Left kidney (tissue), 1 donor: ENCODE measurements at regions not wholly inside any gene's neighbourhood (a gene's known extent, or its start where the extent isn't known, plus 50 kb on each side); places are given as distances from the start of the nearest gene placed in this dataset.
"Not testable (repeated sequence)": the region's sequence is repeated elsewhere in the genome, so short reads cannot be mapped to it uniquely, and the experiment has no call there.

Experiments
- DNase-seq: peaks from one replicate; pipeline ENCODE4 v3.0.0-alpha.2; 2013

DNA sequence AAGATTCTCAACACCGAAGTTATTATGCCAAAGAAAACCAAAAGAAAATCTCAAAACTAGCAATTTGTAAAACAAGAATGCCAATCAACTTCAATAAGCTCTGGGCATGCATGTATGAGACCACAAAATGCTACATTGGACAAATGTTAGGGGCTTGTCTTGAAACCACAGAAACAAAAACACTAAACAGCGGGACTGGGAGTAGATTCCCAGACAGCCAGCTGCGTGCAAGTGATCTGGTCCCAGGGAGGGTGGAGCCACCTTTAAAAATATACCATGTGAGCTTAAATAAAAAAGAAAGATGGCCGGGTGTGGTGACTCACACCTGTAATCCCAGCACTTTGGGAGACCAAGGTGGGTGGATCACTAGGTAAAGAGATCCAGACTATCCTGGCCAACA lies 163.6 kb upstream of the PRICKLE2 start:
- DNase-seq, result no peak

- no peak for DNase-seq
Measured at GRCh38 chr3:64387688-64388087, 162.4 kb upstream of the PRICKLE2 start.

DNA sequence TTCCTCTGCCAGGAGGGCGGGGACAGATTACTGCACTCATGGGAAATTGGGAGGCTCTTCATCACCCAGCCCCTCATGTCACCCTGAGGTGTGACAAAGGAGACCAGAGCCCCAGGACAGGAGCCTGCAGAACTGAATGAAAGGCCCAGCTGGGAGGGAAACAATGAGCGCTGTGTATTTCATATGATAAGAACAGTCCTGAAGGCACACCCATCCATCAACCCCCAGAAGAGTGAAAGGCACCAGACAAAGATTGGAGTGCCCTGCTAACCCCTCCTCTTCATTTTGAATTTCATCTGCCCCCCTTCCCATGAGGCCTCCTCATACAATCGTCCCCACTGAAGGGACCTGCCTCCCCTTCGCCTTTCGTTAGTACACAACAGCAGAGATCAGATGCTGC lies 160.0 kb upstream of the PRICKLE2 start:
- no peak for DNase-seq

DNA sequence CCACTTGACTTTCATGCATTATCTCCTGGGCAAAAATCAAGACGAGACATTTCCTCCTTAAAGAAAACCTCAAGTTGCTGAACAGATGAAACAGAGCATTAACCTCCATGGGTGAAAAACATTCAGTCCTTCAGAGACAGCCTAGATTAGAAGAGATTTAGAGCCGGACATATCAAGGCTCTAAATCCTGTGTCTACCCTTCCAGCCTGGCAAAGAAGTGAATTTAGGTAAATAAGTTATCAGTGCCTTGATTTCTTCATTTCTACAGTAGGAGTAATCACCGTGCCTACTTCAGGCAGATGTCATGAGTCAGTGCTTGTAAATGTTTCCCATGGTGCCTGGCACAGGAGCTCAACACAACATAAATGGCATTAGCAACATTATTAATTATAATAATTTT lies 159.3 kb upstream of the PRICKLE2 start:
- no peak for DNase-seq

DNA sequence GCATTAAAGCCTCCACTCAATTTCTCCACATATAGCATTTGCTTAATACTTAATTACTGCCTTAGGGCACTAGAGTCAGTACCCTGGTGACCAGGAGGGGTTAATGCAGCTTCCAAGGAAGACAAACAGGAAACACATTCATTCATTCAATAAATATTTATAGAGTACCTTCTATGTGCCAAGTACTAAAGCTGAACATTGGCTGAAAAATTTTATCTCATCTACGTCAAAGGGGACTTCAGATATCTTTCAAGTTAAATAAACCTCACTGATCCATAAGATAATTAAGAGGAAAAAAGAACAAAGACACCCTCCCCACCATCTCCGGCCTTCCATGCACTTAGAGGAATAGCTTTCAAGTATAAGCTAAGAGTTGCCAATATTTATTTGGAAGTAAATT lies 156.9 kb upstream of the PRICKLE2 start:
- DNase-seq, result no peak

GRCh38 chr3:64381367-64381766 lies 156.1 kb upstream of the PRICKLE2 start:
- no peak for DNase-seq

DNA sequence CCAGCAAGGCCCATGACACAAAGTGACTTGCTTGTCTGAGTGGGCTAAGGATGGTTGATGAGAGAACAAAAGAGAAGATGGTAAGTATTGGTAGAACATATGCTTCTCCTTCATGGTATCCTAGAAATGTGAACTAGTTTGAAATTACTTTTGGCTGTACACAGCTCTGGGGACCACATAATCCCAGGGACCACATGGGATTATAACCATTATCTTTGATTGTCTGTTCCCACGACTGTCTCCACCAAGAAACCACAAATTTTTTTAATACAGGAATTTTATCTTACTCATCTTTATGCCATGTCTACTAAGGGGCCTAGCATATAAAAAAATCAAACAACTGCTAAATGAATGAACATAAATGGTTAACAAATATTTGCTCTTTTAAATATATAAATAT lies 155.3 kb upstream of the PRICKLE2 start:
- no peak for DNase-seq

GRCh38 chr3:64379221-64379620 lies 154.0 kb upstream of the PRICKLE2 start:
- DNase-seq, result no peak

GRCh38 chr3:64377942-64378341 lies 152.7 kb upstream of the PRICKLE2 start:
- DNase-seq, result no peak

GRCh38 chr3:64375737-64376136 lies 150.5 kb upstream of the PRICKLE2 start:
- no peak for DNase-seq

- no peak for DNase-seq
Measured at GRCh38 chr3:64369390-64369789, 144.1 kb upstream of the PRICKLE2 start.

DNA sequence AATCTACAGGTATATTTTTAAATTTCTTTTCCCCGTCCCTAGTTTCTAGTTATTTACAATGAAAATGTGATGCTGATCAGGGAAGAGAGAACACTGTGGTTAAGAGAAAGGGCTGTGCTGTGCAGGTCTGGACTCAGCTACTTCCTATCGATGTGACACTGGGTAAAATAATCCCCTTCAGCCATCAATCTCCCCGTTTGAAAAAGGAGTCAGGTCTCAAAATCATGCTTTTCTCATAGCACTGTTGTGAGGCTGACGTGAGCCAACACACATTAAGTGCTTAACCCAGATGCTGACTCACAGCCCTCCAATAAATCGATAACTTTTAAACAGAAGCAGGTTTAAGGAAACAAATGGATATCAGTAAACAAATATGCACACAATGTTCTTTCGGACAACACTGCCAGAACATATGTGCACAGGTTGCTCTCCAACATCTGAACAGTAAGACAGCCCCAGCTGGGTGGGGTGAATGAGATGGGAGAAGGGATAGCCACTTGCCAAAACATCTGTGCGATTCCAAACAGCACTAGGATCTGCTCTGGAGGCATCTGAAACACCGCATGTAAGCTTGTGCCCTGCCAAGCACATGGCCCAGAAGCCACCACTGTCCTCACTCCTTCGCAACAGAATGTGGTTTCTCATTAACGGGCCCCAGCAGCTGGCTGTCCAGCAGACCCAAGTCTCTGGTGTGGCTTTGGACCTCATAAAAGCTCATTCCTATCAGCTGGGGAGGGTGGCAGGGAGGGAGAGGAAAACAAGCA lies 143.2 kb upstream of the PRICKLE2 start:
- no peak for DNase-seq

DNA sequence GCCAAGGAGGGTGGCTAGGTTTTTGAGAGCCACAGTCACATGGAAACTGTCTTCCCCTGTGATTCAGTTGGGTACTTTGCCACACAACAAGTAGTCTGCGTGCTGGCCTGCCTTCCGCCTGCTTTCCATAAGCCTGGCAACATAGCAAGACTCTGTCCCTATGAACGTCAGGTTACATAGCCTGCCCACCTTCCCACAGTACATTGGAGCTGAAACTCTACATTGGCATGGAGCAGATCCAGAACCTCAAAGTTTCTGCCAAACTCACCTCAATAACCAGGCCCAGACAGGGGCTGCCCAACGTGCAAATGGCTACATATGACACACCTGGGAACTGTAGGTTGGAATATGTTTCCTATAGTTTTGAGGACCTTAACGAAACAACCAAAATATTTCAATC lies 140.6 kb upstream of the PRICKLE2 start:
- no peak for DNase-seq

DNA sequence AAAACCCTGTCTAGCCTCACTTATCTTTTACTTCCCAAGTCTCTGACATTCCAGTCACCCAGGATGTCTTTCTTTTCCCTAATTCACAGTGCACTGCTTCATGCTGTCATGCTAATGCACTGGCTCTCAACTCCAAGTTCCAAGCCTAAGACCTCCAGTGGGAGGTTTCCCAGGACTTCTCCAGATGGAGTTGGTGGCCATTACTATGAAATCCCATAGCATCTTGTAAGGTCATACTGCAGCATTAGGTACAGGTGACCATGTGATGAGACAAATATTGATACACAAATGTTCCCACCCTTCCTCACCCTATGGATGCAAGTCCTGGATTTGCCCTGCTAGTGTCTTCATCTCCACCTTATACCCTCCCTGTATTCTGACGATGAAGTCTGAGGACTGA lies 138.6 kb upstream of the PRICKLE2 start:
- no peak for DNase-seq

DNA sequence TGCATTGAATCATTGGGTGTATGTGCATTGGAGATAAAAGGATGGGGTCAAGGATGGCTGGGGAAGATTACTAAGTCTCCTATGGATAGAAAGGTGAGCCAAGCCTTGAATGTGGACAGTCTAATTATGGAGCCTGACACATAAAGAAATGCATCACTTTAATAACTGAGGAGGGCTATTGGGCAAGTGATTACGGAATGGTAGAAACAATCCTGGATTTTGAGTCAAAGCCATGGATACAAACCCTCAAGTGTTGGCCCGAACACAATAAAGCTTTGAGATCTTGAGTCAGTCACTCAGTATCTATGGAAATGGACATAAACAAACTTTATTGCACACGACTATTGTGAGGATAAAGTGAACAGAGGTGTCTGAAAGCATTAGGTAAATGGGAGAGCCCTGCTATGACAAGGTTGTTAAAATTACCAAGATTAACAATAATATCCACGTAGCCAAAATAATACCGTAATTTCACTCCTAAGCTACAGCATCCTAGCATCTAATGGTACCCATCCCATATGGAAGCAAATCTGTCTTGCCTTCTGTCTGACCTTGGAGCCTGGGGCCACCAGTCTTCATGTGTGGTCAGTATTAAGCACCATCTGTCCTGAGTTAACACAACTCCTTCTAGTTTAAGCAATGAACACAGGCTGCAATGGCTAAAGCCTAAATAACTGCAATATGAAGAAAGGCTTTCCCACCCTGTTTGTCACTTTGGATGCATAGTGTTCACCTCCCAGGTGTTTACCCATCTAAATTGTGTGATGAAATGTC lies 136.9 kb upstream of the PRICKLE2 start:
- DNase-seq, result no peak

- DNase-seq, result not testable (repeated sequence)
Measured at GRCh38 chr3:64361036-64361435, 135.8 kb upstream of the PRICKLE2 start.

- no peak for DNase-seq
Measured at GRCh38 chr3:64360280-64360679, 135.0 kb upstream of the PRICKLE2 start.

DNA sequence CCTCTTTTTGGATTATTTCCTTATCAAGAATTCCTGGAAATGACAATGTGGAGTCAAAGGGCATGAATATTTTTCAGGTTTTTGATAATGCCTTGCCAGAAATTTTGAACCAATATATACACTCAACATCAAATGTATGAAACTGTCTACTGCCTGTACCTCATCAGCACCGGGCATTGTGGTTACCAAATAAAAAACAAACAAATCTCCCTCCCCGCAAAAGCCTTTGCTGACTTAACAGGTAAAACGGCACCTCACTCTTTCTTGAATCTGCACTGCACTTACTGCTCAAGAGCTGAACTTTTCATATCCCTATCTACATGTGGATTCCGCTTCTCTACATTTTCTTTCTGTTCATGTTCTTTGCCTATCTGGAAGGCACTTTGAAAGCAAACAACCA lies 134.5 kb upstream of the PRICKLE2 start:
- DNase-seq, result no peak

GRCh38 chr3:64358853-64359252 lies 133.6 kb upstream of the PRICKLE2 start:
- no peak for DNase-seq

DNA sequence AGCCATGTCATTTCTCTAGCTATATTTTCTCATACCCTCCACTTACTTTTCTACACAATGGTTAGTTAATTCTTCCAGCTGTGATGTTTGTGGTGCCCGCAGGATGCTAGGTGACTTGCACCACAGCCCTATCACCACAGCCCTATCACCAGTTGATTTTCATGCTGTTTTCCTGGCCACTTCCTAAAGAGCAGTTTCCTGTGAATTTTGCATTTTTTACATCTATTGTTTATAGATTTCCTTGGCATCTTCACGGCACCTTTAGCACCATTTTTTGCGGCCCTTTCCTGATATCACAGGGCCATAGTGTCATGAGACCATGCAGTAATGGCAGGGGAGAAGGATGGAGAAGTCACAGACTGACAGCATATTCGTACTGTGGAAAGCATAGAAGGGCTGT lies 132.9 kb upstream of the PRICKLE2 start:
- DNase-seq, result no peak

DNA sequence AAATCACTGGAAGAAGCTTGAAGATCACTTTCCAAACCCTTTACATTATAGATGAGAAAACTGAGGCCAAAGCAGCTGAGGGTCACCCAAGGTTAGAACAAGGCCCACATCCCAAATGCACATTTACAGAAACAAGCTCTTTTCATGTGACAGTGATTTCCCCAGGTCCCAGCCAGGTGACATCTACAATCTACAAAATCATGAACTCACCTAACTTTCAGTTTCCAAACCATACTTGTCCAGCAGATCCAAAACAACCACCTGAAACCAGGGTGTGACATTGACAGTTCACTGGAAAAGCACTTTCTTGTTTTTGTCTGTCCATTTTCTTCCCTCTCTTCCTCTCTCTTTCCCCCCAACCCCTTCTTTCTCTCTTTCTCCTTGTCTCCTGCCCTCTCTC lies 132.2 kb upstream of the PRICKLE2 start:
- DNase-seq, result no peak

- DNase-seq, result no peak
Measured at GRCh38 chr3:64355401-64355807, 130.1 kb upstream of the PRICKLE2 start.

DNA sequence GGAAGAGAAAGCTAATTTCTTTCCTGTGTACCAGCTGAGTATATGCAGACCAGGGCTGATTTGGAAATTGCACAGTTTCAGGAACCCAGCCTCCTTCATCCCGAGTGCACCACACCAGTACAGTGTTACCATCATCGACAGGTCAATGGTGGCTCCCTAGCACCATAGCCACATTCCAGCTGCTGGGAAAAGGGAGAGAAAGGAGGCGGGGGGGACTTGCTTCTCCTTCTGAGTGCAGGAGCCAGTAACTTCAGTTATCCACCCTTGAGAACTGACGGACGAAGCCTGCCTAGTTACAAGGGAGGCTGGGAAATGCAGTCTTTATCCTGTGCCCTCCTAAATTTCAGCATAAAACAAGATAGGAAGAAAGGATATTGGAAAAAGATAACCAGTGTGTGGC lies 129.7 kb upstream of the PRICKLE2 start:
- no peak for DNase-seq

GRCh38 chr3:64354221-64354620 lies 129.0 kb upstream of the PRICKLE2 start:
- DNase-seq, result no peak
